A673 (cell line): ENCODE measurements at regions not wholly inside any gene's neighbourhood (a gene's known extent, or its start where the extent isn't known, plus 50 kb on each side); places are given as distances from the start of the nearest gene placed in this dataset.

Experiments
- EZH2 ChIP-seq: fragments of 200-600 bp; sonication (generic); IDR thresholded peaks from 2 replicates; pipeline ENCODE4 v1.6.1; 2017; ENCODE audit warnings: borderline replicate concordance, low read depth, mild to moderate bottlenecking, mixed read lengths, antibody characterized with exemption, low read length; ENCODE audit not compliant: poor library complexity, severe bottlenecking
- TF ChIP-seq, protein P1 (sequence below): fragments of 300-800, 200-600 bp; sonication (generic); conservative IDR thresholded peaks from 2 replicates; pipeline ENCODE4 v1.5.1; 2017; ENCODE audit warnings: low read depth, mild to moderate bottlenecking, antibody characterized with exemption, low read length, moderate library complexity, mixed read lengths

DNA sequence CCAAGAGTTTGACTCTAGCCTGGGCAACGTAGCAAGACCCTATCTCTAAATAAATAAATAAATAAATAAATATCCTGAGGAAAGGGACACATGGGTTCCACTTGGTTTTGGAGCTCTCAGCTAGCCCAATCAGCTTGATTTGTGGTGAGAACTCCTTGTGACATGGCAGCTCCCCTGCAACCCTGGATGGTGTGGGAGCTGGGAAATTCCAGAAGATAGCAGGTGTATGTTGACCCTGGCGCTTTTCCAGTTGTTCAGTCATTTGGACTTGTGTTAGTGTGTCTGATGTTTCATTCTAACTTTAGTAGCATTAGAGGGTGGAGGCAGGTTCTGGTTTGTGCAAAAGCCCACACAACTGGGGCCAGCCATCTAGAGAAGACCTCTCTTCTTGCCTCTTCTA lies 148.5 kb upstream of the NCAM1 start:
- TF ChIP-seq, protein P1, sequence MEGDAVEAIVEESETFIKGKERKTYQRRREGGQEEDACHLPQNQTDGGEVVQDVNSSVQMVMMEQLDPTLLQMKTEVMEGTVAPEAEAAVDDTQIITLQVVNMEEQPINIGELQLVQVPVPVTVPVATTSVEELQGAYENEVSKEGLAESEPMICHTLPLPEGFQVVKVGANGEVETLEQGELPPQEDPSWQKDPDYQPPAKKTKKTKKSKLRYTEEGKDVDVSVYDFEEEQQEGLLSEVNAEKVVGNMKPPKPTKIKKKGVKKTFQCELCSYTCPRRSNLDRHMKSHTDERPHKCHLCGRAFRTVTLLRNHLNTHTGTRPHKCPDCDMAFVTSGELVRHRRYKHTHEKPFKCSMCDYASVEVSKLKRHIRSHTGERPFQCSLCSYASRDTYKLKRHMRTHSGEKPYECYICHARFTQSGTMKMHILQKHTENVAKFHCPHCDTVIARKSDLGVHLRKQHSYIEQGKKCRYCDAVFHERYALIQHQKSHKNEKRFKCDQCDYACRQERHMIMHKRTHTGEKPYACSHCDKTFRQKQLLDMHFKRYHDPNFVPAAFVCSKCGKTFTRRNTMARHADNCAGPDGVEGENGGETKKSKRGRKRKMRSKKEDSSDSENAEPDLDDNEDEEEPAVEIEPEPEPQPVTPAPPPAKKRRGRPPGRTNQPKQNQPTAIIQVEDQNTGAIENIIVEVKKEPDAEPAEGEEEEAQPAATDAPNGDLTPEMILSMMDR: no peak
- TF ChIP-seq EZH2: no peak
